ENCODE measurements at regions not wholly inside any gene's neighbourhood (a gene's known extent, or its start where the extent isn't known, plus 50 kb on each side); places are given as distances from the start of the nearest gene placed in this dataset.

DNA sequence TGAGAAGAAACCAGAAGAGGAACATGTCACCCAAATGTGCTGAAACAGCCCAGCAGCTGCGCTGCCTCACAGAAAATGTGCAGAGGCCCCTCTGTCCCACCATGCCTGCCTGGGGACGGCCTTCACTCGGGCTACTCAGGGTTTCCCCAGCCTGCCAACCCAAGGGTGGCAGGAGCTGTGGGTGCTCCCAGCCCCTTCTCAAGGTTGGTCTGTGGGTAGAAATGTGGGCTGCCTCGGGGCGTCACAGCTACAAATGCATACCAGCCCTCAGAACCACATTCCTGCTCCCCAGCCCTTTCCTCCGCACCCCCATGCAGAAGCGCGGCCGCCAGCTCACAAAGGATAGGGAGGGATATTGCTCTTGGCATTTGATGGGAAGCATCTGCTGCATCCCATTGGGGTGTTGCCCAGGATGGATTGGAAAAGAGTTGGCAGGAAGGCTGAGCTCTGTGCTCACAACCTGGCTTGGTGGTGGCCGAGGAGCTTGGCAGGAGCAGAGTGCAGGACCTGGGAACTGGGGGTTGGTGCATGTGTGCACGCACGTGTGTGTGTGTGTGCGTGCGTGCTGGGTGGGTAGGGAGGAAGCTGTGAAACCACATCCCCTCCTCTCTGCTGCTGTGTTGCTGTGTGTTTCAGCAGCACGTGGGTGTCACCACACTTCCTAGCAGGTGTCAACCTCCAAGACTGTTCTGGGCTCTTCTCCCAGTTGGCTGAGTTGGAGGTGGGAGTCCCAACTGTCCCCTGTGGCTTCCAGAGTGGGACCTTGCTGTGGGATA lies 304.4 kb downstream of the SEC14L1 start:
- peak; percentile 79 for DNase-seq (ENCODE audit: low read depth)

DNA sequence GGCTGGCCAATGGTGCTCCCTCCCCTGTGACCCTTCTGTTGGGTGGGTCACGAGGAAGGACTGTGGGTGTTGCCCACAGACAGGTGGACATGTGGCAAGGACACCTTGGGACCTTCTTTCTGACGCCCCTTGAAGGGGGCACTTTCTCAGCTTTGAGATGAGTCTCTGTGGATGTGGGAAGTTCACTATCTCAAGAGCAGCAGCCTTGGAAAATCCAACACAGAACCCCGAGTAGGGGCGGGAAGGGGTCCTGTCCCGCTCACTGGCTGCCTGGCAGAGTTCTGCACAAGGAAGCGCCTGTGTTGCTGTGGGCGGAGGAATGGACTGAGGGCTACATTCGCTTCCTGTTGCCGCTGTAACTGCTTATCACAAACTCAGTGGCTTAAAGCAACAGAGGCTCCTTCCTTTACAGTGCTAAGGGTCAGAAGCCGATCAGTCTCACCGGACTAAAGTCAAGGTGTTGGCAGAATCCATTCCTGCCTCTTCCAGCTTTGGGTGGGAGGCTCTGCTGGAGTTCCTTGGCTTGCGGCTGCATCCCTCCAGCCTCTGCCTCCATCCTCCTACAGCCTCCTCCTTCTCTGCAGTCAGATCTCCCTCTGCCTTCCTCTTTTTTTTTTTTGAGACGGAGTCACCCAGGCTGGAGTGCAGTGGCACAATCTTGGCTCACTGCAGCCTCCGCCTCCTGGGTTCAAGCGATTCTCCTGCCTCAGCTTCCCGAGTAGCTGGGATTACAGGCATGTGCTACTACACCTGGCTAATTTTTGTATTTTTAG lies 305.2 kb downstream of the SEC14L1 start:
- DNase-seq (ENCODE audit: low read depth), result no peak

DNA sequence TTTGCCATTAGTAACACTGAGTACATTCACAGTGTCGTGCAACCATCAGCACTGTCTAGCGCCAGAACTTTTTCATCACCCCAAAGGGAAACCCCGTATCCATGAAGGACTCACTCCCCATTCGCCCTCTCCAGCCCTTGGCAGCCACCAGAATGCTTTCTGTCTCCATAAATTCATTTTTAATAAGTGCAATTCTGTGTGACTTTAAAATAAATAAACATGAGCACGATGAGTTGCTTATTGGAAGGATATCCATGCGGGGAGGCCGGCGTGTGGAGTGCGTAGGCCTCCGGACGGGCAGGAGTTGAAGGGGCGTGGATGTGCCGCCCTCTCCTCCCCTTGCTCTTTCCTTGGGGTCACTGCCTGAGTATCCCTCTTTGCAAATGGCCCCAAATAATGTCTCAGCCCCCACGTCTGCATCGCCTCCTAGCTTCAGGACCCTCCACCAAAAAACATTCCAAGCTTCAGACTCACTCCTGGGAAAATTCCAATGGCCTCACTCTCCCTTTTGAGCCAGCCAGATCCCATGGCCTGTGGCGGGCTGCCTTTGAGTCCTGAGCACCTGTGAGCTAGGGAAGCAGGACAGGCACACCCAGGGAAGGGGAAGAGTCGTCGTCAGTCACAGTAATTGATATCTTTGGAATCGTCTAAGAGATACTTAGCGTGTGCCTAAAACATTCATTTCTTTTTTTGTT lies 306.3 kb downstream of the SEC14L1 start:
- no peak for DNase-seq (ENCODE audit: low read depth)

DNA sequence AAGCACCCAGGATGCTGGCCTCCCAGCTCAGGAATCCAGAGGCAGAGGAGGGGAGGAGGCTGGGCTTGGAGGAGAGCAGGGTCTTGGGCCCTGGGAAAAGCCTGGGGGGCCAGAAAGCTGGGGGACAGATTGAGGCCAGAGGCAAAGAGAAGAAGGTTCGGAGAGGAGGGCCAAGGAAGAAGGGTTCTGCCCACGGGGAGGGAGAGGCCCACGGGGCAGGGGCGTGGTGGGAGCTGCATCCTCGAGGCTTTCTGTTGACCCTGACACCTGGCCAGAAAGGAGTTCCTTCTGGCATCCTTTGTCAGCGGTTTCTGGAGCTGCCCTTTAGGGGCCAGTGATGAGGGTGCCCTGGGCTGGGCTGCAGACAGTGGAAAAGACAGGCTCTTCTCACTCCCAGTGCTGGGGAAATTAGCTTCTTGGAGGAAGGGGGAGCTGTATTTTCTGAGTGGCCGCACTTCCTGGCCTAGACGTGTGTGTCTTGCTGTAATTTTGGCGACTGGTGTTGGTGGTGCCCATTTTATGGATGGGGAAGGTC lies 308.7 kb downstream of the SEC14L1 start:
- DNase-seq (ENCODE audit: low read depth), result no peak

DNA sequence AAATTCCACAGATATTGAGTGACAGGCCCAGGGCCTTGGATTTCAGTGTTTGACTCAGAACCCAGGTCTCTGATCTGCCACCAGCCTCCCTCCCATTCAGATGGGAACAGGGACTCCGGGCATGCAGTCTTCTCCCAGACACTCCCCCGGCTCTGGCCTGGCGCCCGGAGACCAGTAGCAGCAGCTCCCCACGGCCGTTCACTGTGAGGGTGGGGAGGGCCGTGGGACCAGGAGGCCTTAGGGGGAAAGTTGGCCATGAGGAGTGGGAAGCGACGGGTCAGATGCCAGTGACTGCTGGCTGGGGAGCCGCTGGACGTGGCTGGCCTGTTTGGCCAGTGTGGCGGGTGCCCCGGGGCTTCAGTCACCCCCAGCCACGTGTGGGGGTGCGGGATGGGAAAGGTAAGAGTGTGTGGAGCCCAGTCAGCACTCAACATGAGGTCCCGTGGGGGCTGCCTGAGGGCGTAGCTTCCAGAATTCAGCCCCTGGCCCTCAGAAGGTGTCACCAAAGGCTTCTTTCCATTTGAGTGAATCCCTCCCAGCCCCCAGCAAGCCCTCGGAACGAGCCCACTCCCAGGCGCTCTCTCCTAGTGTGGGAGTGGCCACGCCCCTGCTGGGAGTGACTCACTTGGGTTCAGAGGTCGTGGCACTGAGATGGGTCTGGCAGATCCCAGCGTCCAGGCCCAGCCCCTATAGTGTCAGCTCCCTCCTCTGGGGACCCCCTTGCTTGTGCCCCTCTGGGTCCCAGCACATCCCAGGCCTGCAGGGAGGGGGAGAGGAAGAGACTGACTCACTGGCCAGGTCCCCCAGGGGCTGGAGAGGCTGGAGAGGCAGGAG lies 309.4 kb downstream of the SEC14L1 start:
- peak; percentile 73 for DNase-seq (ENCODE audit: low read depth)

DNA sequence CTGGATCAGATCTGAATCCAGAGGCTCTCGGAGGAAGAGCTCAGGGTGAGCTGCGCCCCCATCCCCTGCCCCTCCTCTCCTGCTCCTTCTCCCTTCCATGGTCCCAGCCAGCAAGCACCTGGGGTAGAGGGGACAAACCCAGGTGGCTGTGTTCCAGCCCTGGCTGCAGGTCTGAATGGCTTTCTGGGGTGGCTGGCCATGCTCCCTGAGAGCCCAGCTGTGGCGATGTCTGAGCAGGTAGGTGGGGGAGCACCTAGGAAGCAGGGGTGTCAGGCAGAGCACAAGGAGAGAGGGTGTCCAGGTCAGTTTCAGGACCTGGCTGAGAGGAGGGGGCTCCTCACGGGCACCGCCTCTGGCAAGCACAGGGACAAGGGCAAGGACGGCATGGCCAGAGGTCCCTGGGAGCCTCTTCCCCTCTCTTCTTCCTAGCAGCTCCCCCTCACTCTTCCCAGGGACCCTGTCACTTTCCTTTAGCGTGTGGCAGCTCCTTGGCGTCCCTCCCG lies 310.0 kb downstream of the SEC14L1 start:
- DNase-seq (ENCODE audit: low read depth), result no peak

DNA sequence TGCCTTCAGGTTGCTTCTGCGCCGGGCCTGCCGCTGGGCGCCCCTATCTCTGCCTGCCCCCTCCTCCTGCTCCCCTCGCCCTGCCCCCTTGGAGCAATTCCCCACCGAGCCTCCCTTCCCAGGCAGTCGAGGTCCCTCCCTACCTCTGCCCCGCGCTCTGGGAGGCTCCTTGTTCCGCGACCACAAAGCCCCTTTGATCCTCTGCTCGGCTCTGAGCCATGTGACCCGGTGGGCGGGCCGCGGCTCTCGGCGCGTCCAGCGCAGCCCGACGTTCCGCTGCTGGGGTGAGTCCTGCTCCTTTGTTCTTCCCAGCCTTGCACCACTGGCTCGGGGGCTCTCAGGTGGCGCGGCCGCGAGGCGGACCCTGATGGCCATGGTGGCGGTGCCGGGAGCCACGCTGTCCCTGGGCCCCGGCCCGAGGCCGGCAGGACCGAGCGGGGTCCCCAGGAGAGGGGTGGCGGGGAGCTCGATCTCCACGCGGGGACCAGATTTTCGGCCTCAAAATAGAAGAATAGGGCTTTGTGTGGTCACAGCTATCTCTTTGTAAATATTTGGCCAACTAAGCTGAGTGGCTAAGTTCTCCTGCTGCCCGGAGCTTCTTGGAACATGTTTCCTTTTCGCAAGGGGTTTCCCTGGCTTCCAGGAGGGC lies 310.6 kb downstream of the SEC14L1 start:
- peak; percentile 53 for DNase-seq (ENCODE audit: low read depth)

DNA sequence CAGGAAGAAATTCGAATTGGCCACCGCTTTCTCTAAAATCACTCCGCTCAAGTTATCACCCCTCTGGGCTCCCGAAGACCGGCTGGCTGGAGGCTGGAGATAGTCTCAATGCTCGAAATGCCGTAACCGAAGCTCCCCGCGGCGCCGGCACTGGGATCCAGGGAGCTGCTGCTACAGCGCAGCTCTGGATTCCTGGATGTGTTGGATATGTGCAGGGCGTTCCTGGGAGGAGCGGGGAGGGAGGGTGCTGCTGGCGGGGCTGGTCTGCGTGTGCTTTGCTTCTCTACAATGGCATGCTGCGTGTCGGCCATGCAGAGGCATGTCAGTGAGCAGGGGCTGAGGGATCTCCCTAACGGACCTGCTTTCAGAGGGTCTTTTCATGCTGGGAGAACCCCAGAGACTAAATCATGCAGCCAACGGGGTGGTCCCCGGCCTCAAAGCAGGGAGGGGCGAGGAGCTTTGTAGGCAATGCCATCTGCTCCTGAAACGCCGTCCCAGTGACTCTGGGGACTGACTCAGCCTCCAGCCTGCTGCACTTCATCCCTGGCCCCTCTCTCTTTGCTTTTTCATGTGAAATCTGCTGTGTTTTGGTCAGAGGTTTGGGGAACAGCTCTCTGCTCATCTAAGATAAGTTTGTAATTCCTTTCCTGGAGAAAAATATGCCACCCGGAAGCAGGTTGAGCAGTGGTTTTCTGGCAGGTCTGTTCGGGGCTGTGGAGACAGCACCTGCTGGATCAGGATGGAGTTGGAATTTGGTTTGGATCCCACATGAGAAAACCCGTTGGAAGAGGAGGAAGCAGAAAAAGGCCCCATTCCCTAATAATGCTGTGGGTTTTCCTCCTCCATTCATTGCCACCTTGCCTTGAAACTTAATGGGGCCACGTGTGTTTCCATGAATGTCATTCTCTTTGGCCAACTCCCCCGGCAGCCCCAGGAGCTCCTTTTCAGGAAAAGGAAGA lies 311.4 kb downstream of the SEC14L1 start:
- DNase-seq (ENCODE audit: low read depth), result no peak

DNA sequence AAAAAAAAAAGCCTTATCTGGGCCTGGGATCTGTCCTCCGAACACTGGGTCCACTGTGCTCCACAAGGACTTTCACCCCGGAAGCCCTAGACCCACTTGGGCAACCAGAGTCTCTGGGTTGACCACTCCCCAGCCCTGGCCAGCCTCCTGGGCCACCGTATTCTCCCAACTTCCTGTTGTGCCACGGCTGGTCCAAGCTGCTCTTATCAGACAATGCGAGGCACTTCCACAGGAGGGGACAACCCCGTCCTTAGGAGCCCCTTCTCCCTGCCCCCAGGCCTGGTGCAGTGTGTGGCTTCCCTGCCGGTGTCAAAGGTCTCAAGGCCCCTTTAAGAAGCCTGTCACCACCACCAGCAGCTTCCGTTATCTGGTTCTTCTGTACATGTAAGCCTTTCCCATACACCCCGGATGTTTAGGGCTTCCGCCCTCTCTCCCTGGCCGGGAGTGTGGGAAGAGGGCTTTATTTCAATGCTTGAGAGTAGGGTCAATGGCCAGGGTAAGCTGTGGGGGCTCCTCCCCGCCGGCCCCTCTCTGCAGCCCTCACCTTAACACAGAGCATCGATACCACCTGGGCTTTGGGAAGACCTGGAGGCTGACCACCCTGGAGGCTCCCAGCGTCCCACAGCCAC lies 313.0 kb downstream of the SEC14L1 start:
- DNase-seq (ENCODE audit: low read depth), result no peak

DNA sequence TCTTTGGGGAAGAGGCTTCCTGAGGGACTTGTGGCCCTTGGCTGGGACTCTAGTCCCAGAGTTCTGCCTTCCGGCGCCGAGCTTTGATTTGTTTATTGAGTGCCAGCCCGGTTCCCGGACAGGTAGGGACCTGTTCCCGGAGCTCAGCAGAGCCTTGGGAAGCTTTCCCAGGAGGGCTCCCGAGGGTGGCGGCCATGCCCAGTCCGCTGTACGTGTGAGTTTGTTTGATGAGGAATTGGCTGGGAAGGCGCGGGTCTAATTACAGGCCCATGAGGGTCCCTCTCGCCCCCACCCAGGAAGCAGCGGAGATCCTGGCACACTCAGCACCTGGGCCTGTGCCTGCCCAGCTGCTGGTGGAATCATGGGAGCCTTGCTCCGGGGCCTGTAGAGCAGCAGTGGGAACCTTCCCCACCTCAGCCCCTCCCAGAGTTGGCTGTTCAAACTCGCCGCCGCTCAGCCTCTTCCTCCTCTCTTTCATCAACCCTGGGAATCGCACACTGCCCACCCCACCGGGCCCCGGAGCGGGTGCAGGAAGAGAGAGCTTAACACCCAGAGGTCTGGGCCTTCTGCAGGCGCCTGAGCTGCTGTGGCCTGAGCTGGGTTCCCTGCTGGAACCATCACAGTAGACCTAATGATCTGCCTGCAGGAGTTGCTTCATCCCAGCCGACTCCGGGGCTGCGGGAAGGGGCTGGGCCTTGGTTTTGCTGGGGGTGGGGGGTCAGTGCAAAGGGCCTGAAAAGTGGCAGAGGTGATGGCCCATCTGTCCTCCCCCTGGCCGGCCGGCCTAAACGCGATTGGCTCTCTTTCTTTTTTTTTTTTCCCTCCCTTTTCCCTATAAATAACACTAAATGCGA lies 313.7 kb downstream of the SEC14L1 start:
- DNase-seq (ENCODE audit: low read depth), result no peak

DNA sequence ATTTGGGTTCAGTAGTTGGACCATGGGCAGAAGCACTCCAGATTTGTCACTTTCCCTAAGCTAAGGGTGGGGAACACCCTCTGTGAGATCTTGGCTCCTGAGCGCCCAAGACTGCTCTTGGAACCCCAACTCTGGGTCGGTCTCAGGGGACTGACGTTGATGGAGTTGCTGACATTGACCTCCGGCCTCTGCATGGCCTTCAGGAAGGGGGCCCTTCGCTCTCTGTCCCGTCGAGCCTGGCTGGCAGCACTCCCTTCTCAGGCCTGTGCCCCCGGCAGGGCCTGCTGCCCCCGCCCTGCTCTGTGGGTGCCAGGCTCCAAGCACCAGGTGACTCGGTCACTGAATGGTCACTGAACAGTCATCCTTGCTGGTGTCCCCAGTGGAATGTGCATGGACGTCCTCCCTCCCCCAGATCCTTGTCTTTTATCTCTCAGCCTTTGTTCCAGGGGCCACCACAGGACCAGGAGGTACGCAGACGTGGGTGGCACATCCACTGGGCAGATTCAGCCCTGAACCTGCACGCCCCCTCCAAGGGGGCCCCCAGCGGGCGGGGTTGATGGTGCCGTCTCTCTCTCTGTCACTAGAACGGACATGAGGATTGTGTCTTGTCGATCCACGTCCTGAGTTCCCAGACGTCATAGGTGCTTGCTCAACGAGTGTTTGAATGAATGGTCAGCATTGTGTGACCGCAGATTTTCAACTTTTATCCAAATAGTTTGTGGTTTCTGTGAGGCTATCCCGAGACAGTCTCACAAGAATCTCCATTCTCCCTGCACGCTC lies 314.5 kb downstream of the SEC14L1 start:
- DNase-seq (ENCODE audit: low read depth), result no peak

DNA sequence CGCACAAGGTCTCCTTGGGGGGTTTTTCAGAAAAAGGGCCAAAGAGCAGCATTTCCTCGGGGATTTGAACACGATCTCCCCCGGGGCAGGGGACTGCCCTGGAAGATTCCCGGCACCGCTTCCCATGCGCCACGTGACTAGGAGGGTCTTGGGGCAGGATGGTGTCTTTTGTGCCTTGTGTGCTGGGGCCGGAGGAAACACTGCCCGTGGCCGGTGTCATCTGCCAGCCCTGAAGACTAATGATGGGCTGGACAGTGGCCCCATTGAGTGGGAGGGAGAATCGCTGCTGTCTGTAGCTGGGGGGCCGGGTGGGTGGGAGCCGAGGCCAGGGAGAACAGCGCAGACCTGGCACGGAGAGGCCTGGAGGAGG lies 315.1 kb downstream of the SEC14L1 start:
- DNase-seq (ENCODE audit: low read depth), result no peak

DNA sequence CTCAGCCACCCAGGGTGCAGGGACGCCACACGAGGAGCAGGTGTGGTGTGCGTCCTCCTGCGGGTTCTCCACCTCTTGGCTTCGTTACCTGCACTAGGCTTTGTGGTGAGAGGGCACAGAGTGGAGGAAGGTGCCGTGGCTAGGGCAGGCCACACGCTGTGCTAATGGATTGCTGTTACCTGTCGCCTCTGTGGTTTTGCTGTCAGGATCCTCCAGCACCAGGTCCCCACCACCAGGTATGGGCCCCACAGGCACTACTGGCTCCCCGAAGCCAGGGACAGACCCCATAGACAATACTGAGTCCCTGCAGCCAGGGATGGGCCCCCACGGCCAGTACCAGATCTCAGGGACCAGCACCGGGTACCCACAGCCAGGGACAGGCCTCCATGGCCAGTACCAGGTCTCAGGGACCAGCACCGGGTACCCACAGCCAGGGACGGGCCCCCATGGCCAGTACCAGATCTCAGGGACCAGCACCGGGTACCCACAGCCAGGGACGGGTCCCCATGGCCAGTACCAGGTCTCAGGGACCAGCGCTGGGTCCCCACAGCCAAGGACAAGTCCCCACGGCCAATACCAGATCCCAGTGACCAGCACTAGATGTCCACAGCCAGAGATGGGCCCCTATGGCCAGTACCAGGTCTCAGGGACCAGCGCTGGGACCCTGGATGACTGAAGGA lies 315.6 kb downstream of the SEC14L1 start:
- no peak for DNase-seq (ENCODE audit: low read depth)

DNA sequence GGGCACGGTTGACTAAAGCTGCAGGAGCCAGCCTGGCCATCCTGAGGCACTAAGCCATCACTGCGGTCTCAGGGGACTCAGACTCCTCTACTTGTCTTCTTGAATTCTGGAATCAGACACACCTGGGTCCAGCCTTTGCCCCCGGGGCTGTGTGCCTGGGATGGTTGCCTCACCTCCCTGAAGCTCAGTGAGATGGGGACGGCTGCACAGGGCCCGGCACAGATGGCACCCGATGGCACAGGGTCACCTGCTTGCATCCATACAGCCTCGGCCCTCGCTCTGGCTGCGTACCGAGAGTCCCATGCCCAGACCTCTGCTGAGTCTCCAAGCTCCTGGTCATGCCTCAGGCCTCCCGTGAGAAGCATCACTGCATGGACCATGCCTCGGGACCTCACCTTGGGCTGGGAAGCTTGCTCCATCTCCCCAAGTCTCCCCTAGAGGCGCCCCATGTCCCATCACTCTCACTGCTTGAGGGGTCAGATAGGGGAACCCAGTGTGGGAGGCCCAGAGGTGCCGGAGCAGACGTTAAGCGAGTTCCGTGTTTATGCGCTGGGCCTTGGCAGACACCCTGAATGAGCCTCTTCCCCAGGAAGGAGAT lies 316.3 kb downstream of the SEC14L1 start:
- DNase-seq (ENCODE audit: low read depth), result no peak

DNA sequence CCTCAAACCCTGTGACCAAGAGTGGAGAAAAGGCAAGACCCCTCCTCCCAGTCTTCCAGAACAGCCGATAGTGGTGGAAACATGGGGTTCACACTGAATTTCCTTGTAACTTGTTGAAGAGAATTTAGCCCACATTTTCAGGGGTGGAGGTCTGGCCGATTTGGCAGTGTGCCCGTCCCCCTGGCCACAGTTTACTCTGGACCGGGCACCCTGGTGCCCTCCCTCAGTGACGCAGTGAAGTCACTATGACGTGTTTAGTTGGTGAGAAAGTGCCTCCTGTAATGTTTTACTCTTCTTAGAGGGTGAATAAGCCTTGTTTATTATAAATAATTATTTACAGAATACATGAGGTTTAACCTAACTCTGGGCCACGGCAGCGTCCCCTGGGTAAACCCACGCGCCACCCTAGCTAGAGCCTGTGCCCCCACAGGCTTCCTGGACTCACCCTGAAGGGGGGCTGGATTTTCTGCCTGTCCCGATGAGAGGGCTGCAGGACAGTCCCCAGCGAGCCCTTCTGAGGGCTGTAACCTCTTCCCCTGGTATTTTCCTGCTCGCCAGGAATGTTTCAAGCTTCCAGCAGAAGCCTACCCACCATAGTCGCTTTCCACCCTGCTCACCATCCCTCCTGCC lies 316.9 kb downstream of the SEC14L1 start:
- DNase-seq (ENCODE audit: low read depth), result no peak
